ENCODE measurements at regions not wholly inside any gene's neighbourhood (a gene's known extent, or its start where the extent isn't known, plus 50 kb on each side); places are given as distances from the start of the nearest gene placed in this dataset.

- peak; percentile 18 for DNase-seq
These were observed 144.2 kb upstream of the PKDCC start for GRCh38 chr2:41903474-41904135.

- DNase-seq = no peak
These were observed 143.4 kb upstream of the PKDCC start for GRCh38 chr2:41904459-41904858.

GRCh38 chr2:41905597-41906337 is 142.1 kb upstream of the PKDCC start:
- no peak for DNase-seq

- DNase-seq = peak; percentile 68
These were observed 141.5 kb upstream of the PKDCC start for GRCh38 chr2:41906338-41906725.

- no peak for DNase-seq
These were observed 140.7 kb upstream of the PKDCC start for GRCh38 chr2:41907141-41907540.

- no peak for DNase-seq
These were observed 140.0 kb upstream of the PKDCC start for GRCh38 chr2:41907771-41908207.

GRCh38 chr2:41908349-41908748 is 139.5 kb upstream of the PKDCC start:
- DNase-seq = no peak

- no peak for DNase-seq
These were observed 138.2 kb upstream of the PKDCC start for GRCh38 chr2:41909584-41909983.

GRCh38 chr2:41910126-41910525 is 137.7 kb upstream of the PKDCC start:
- peak; percentile 55 for DNase-seq

GRCh38 chr2:41911033-41911432 is 136.8 kb upstream of the PKDCC start:
- no peak for DNase-seq

GRCh38 chr2:41912337-41912736 is 135.5 kb upstream of the PKDCC start:
- DNase-seq = no peak

GRCh38 chr2:41912776-41913175 is 135.0 kb upstream of the PKDCC start:
- DNase-seq = no peak

GRCh38 chr2:41913311-41913710 is 134.5 kb upstream of the PKDCC start:
- no peak for DNase-seq

GRCh38 chr2:41913921-41914609 is 133.8 kb upstream of the PKDCC start:
- no peak for DNase-seq

GRCh38 chr2:41914936-41915335 is 132.9 kb upstream of the PKDCC start:
- DNase-seq = no peak

- DNase-seq = no peak
These were observed 131.6 kb upstream of the PKDCC start for GRCh38 chr2:41916177-41916576.

- DNase-seq = no peak
These were observed 130.2 kb upstream of the PKDCC start for GRCh38 chr2:41917587-41917986.

- DNase-seq = no peak
These were observed 128.7 kb upstream of the PKDCC start for GRCh38 chr2:41919135-41919534.

- no peak for DNase-seq
These were observed 127.6 kb upstream of the PKDCC start for GRCh38 chr2:41920181-41920580.

- DNase-seq = no peak
These were observed 127.0 kb upstream of the PKDCC start for GRCh38 chr2:41920812-41921211.

GRCh38 chr2:41922177-41922576 is 125.6 kb upstream of the PKDCC start:
- DNase-seq = peak; percentile 41

GRCh38 chr2:41923156-41923786 is 124.5 kb upstream of the PKDCC start:
- DNase-seq = no peak

- DNase-seq = no peak
These were observed 123.8 kb upstream of the PKDCC start for GRCh38 chr2:41924024-41924423.

All from HCEC 1CT (cell line).